ENCODE measurements at regions not wholly inside any gene's neighbourhood (a gene's known extent, or its start where the extent isn't known, plus 50 kb on each side); places are given as distances from the start of the nearest gene placed in this dataset.
"Not testable (repeated sequence)": the region's sequence is repeated elsewhere in the genome, so short reads cannot be mapped to it uniquely, and the experiment has no call there.

DNA sequence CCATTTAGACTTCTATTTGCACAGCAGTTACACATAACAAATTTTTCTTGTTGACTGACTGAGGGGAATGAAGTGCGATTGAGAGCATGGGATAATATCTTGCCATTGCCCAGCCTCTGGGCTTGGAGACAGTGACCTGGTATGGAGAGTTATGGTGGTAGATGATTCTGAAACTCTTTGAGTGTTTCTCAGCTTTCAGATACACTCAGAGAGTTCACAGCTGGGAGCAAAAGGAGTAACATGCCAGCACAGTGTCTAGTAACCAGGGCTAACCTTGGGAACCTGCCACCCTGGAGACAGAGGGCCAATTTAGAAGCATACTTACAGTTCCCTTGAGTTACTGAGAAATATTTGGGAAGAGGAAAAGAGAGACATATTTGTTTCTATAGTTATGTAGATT lies 1099.3 kb upstream of the CELF4 start:
- ATAC-seq (no peak), DNase-seq (ENCODE audit: low spot score) (no peak)
- intact Hi-C loops (cut with DNase I) = no loop called here

DNA sequence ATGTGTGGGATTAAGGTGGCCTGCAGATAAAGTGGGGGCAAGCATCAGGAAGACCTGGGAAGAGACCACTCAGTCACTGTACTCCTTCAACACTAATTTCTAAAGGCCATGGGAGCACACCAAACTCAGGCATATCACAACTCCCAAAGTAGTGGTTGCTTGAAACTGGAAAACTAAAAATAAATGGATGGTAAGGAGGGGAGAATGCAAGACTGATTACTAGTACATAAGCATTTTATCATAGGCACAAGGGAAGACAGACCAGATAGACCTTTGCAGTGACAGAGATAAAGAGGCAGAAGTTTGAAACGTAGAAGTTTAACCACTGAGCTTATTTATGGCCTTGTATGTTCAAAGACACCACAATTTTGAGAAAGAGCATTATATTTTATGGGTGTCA lies 1098.1 kb upstream of the CELF4 start:
- intact Hi-C loops (cut with DNase I) = no loop called here
- DNase-seq (ENCODE audit: low spot score) (no peak), ATAC-seq (no peak)

DNA sequence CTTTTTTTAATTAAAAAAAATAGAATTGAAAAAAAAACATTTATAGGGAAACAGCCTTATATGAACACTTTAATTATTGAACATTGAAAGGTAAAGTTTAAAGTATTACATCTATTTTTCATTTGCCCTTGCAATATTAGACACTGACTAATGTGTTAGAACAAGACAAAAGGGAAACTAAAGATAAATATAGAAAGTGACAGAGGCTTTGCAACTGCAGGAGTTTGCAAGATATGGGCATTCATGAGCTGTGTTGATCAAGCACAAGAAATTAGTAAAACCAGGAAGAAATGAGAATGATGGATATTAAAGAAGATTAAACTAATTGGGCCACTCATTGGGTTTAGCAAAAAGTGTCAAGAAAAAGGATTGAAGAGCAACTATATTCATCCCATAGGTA lies 1097.7 kb upstream of the CELF4 start:
- no peak for DNase-seq (ENCODE audit: low spot score)
- intact Hi-C loops (cut with DNase I) = no loop called here
- ATAC-seq = no peak

DNA sequence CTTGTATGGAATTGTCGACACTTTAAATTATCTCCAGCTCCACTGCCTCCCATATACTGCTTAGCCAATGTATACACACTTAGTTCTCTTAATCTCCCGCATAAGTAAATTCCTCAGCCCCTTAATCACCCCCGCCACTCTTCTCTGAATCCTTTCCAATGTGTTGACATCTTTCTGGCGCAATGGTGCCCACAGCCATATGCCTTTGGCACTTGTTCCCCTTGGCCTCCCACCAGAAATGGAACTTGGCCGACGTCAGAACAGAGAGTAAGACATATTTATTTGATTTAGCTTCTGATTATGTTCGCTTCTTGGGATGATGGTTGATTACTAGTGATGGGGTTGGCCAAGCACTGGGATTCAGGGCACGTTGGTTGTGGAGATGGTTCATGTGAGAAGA lies 1089.3 kb upstream of the CELF4 start:
- DNase-seq (ENCODE audit: low spot score) = no peak
- intact Hi-C loops (cut with DNase I) = loop anchor here (5.0 kb wide), 1 partner anchor 1307 kb away; no protein-coding TSS in a partner anchor
- no peak for ATAC-seq

DNA sequence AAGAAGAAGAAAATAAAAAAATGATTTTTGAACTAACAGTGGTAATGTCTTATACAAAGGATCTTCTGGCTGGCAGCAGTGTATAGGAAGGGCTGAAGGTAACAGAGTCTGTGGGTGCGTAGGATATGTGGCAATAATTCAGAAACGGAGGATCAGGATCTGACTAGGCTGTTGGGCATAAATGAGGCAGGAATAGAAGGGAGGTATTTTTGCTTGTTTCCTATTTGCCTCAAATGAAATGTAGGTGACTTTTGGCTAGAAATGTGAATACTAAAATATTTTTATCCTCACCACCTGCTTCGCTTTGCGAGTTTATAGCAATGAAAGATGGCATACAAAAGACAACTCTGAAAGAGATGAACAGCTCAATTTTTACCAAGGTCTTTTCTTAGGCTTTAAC lies 1086.1 kb upstream of the CELF4 start:
- intact Hi-C loops (cut with DNase I) = loop anchor here (5.0 kb wide), 1 partner anchor 1311 kb away; no protein-coding TSS in a partner anchor
- DNase-seq (ENCODE audit: low spot score) (no peak), ATAC-seq (no peak)

DNA sequence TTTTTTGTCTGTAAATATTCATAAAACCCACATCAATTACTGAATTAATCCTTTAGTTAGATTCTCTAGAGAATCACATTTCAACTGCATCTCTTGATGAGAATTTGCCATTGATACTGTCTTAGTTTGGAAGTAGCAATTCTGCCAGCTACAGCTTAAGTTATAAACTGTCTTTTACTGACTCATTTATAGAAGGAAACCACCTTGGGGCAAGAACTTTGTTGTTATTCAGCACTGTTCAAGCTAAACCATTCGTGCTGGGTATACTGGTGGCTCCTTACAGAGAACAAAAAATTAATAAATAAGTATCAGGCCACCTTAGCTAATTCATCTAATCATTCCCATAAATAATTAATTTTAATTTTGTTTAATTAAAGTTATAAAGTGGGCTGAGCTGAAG lies 1082.6 kb upstream of the CELF4 start:
- no peak for ATAC-seq
- DNase-seq (ENCODE audit: low spot score) = no peak
- intact Hi-C loops (cut with DNase I) = no loop called here

DNA sequence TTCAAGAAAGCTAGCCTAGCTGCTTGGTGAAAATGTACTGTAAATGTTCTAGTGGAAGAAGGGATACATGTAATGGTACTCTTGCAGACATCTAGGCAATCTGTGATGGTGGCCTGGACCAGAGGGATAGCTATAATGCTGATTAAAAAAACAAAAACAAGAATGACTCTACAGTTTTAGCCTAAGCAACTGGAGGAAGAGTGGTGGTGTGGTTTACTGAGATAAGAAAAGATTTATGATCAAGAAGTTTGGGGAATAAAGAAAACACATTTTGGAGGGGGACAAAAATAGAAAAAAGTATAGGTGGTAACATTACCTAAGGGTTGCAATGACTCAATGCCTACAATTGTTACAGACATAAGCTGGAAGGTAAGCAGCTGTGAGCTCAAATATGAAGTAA lies 1080.7 kb upstream of the CELF4 start:
- DNase-seq (ENCODE audit: low spot score) (no peak), ATAC-seq (no peak)
- intact Hi-C loops (cut with DNase I) = no loop called here

DNA sequence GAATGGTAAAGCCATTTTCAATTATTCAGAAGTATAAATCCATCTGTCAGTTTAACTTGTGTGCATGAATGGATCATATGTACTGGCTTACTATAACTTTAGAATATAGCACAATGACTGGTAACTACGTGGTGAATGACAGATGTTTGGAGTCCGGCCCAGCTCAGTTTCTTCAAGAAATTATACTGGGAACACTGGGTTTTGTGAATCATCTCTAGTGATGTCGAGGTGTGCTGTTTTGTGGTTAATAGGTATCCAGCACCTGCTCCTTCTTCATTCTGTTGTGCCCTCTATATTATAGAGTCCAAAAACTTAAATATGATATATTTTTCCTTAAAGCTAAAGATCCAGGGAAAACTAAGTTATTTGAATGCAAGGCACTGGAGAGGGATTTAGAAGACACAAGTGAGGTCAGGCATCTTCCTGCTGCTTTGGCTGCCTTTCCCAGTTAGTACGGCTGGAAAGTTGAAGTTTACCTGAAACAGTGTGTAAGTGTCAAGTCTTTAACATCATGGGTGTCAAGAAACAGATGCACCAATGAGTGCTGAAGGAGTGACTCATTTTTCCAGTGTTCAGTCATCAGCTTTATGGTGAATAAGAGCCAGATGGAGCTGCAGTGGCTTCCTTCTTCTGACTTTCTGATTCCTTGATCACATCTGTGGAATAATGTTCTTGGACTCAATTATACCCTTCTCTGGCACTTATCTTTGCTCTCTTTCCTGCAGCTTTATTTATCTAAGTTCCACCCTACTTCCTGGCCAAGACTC lies 1079.5 kb upstream of the CELF4 start:
- intact Hi-C loops (cut with DNase I) = no loop called here
- no peak for DNase-seq (ENCODE audit: low spot score)
- no peak for ATAC-seq

DNA sequence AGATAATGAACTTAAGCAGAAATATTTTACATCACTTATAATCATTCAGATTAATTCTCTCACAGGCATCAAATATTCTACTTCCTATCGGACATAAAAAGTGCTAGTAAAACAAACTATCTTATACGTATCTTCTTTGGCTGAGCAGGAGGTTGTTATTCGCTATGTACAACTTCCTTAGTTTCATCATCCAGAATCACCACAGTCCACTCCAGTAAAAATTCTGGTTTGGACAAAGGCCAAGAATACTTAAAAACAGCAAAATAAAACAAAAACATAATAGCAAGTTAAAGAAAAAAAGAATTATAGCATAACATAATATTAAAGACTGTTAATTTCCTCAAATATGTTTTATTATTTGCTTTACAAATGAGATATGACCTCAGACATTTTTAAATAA lies 1077.1 kb upstream of the CELF4 start:
- intact Hi-C loops (cut with DNase I) = no loop called here
- DNase-seq (ENCODE audit: low spot score) = no peak
- ATAC-seq = no peak

DNA sequence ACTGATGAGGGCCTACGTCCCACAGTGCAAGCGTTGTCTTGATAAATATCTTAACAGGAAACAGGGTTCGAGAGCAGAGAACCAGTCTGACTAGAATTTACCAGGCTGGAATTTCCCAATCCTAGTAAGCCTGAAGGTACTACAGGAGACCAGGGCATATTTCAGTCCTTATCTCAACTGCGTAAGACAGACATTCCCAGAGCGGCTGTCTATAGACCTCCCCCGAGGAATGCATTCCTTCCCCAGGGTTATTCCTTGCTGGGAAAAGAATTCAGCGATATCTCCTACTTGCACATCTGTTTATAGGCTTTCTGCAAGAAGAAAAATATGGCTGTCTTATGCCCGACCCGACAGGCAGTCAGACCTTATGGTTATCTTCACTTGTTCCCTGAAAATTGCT lies 1074.1 kb upstream of the CELF4 start:
- ATAC-seq; intact Hi-C loops (cut with DNase I); DNase-seq (ENCODE audit: low spot score): not testable (repeated sequence)

DNA sequence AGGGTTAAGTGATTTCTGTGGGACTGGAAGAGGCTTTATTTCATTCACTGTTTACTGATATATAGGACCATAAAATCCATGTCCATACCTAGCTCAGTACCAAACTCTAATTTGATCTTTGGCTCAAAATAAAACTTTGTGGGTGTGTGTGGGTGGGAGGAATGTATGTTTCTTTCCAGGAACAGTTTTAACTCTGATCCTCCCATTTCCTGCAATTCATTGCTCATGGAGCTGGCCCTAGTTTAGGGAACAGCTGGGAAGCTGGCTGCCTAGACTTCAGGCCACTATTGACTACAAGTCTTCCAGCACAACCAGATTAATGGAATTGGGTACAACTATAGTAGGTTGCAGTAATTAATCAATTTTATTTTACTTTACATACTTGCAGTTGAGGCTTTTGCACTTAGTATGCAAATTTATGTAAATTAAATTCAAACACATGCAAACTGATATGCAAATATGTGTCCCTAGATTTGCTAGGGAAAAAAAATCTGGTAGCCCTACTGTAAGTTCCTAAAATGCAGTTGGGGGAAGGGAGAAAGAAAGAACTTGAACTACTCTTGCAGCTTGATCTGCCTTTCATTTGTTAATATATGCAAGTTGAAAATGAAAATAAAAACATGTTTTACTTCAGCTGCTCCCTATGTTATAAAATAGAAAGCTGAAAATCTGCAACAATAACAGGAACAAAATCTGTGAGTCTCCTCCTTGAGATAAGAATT lies 1070.3 kb upstream of the CELF4 start:
- intact Hi-C loops (cut with DNase I) = no loop called here
- DNase-seq (ENCODE audit: low spot score) (no peak), ATAC-seq (no peak)

DNA sequence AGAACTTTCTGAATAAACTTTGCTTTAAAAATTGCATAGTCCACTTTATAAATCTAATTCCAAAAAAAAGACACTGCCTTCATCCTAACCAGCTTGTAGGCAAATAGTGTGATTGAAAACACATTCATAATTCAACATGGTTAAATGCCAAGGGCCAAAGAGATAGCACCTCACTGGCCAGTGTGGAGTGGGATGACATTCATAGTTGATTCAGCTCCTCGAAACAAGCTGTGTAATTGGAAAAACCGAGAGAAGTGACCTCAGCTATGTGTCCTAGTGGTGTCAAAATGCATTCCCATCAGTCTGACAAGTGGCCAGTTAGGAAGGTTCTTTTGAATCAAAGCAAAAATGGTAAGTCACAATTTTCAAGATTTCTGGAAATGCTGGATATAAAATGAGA lies 1068.5 kb upstream of the CELF4 start:
- no peak for DNase-seq (ENCODE audit: low spot score)
- intact Hi-C loops (cut with DNase I) = no loop called here
- no peak for ATAC-seq

DNA sequence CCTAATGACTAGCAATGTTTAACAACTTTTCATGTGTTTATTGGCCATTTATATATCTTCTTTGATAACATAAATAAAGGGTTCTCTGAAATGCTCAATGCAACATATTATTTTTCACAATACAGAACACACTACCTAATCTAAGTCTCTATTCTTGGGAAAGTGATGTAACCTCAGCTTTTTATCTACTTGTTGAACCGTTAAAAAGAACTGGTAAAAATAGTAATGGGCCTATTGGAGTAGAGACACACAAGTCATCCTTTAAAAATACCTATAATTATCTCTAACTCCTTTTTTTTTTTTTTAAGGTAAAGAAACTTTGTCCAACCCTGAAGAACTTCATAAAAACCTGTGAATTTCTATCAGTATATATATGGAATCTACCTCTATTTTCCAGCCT lies 1067.7 kb upstream of the CELF4 start:
- DNase-seq (ENCODE audit: low spot score) (no peak), ATAC-seq (no peak)
- intact Hi-C loops (cut with DNase I) = no loop called here

DNA sequence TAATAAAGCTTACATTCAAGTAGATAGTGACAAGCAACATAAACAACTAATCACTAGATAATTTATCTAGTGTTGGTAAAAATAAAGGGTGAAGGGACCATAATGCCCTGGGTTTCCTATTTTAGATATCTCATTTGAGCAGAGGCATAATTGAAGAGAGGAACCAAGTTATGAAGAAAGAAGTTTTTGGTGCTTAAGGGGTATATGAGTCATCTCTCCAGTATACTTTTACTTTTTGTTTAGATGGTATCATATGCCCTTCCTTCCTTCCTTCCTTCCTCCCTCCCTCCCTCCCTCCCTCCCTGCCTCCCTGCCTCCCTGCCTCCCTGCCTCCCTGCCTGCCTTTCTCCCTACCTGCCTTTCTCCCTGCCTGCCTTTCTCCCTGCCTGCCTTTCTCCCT lies 1053.5 kb upstream of the CELF4 start:
- ATAC-seq = no peak

DNA sequence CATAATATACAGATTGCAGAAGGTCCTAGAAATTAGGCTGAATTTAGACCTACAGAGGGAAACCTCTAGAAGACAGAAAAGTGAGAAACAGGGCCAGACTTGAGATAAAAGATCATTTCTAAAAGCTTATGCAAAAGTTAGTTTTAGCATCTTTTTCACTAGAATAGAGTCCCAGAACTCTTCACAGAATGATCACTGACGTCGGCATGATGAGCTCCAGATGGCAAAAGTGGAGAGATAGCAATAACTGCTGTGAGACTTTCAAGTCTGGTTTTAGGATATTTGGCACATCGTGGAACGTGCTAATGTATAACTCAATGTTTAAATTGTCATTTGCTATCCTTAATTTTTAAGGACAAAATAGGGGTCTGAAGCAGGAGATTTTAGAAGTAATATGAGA lies 1050.7 kb upstream of the CELF4 start:
- no peak for DNase-seq (ENCODE audit: low spot score)
- intact Hi-C loops (cut with DNase I) = loop anchor here (10.0 kb wide), 1 partner anchor 58 kb away; no protein-coding TSS in a partner anchor
- ATAC-seq = no peak

More for the DNA sequence above, 1053.5 kb upstream of the CELF4 start:
- intact Hi-C loops (cut with DNase I) = loop anchor here (10.0 kb wide), 1 partner anchor 56 kb away; no protein-coding TSS in a partner anchor
- no peak for DNase-seq (ENCODE audit: low spot score)

DNA sequence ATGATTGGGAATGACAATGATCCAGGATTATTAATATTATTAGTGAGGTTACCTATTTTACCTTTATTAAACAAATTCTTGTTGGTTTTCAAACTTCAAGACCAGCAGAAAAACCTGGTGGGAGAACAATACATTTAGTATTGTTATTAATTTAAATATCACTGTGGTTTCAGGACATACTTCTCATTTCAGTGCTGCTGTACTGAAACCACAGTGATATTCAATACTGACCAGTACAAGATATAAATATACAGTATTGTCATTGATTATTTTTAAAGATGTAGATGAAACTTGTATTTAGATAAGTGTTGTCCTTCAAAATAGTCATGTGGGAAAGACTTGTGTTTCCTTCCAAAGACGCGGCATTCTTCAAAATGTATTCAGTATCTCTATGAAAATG lies 1047.3 kb upstream of the CELF4 start:
- intact Hi-C loops (cut with DNase I) = loop anchor here (10.0 kb wide), 1 partner anchor 62 kb away; no protein-coding TSS in a partner anchor
- DNase-seq (ENCODE audit: low spot score) = no peak

DNA sequence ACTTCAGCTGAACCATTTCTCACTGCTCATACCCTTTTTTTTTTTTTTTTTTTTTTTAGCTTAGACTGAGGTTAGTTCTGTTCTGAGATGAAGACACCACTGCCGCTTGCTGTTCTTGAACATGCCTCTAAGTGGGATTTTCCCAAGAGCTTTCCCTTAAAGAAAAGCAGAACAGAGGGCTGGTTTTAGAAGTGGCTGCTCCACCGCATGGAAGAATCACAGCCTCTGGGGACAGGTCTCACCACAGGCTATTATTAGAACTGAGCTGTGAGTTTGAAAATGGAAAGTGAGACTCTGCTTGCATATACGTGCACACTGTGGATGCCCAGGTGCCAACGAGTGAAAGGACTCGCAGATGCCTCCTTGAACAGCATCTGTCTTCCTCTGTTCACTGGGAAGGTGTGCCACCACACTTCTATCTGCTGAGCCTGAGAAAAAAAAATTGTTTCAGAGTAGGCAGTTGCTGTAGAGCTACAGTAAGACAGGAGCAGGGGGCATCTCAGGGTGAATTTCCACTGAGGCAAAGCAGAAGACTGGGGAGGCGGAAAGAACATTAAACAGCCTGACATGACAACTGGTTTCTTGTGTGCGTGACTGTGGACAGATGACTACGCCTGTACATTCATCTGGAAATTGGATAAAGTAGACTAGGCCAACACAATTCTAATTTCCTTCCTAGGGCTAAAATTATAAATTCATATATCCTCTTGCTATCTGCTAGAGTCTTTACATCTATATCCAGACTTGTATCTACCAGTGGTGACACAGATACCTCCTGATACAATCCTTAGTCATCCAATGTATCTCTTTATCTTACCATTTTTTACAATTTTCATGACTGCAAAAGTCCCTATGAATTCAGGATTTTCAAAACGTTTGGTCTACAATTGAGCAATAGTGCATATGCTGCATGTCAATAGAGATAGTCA lies 1045.7 kb upstream of the CELF4 start:
- intact Hi-C loops (cut with DNase I) = loop anchor here (10.0 kb wide), 1 partner anchor 64 kb away; no protein-coding TSS in a partner anchor
- ATAC-seq (no peak), DNase-seq (ENCODE audit: low spot score) (no peak)

More for the DNA sequence above, 1047.3 kb upstream of the CELF4 start:
- no peak for ATAC-seq

DNA sequence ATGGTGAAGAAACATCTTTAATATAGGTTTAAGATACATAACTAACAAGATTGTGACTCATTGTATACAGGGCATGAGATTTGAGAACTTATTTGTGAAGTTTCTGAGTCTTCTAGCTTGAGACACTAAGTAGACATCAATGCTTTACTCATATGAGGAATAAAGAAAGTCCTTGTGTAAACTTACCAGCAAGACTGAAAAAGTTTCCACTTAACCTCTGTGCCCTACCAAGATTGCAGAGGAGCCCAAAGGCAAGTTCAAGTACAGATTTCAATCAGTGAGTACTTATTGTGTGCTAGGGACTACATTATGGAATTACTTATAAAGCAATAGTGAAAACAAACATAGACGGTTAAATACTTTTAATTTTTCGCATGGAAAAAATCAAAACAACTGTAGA lies 1041.2 kb upstream of the CELF4 start:
- no peak for ATAC-seq
- DNase-seq (ENCODE audit: low spot score) = no peak
- intact Hi-C loops (cut with DNase I) = no loop called here

DNA sequence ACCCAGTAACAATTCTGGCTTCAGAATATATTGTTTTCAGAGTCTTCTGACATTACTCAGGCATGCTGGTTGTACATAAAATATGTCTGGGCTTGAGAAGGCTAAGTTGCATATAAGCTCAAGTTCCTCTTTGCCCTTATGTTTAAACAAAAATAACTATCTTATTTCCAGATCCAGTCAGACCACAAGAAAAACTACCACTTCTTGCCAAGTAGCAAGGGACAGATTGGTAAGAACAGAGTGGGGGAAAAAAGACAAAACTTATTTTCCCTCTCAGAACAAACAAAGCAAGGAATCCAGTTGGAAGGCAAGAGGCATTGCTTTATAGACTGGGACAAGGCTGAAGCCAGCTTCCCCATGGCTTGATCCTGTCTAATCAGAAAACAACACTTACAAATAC lies 1036.7 kb upstream of the CELF4 start:
- intact Hi-C loops (cut with DNase I) = no loop called here
- ATAC-seq (no peak), DNase-seq (ENCODE audit: low spot score) (no peak)
